Panc1 (cell line): ENCODE measurements at regions not wholly inside any gene's neighbourhood (a gene's known extent, or its start where the extent isn't known, plus 50 kb on each side); places are given as distances from the start of the nearest gene placed in this dataset.
"Not testable (repeated sequence)": the region's sequence is repeated elsewhere in the genome, so short reads cannot be mapped to it uniquely, and the experiment has no call there.

Experiments used
- ATAC-seq: fragments of 200-7000 bp; cut with Tn5 transposase; 2 replicates; pipeline ENCODE4 v1.9.1; 2020; ENCODE audit warnings: mild to moderate bottlenecking, moderate library complexity
- BruUV-seq: library from RNA; stranded (reverse); fragments of 400-500 nt; replicated peaks from 2 replicates; lab custom pipeline; 2021; lab: Mats Ljungman, UMichigan
- CTCF ChIA-PET: fragments of 300-600 bp; sonication (Branson Sonifier 250); formaldehyde crosslinking; loops from one replicate; lab custom pipeline; 2022; ENCODE audit warnings: antibody characterized with exemption; lab: Charles Lee
- POLR2A ChIA-PET: fragments of 300-600 bp; sonication (Branson Sonifier 250); formaldehyde crosslinking; loops from one replicate; lab custom pipeline; 2022; ENCODE audit warnings: antibody characterized with exemption; lab: Charles Lee
- DNase-seq: peaks from one replicate; pipeline ENCODE4 v3.0.0-alpha.2; 2010; ENCODE audit warnings: low read depth, low spot score
- H3K27ac ChIP-seq: 2 replicates; pipeline ENCODE4 v1.5.1; 2011; ENCODE audit warnings: mild to moderate bottlenecking, low read length, inconsistent platforms
- H3K27me3 ChIP-seq: fragments of 200-500 bp; sonication (Bioruptor generic); 2 replicates; pipeline ENCODE4 v1.6.0; 2014; ENCODE audit warnings: low read length, inconsistent platforms; ENCODE audit not compliant: control insufficient read depth, insufficient read depth
- H3K36me3 ChIP-seq: fragments of 200-500 bp; sonication (Bioruptor generic); 2 replicates; pipeline ENCODE4 v1.5.1; 2014; ENCODE audit warnings: inconsistent platforms, mild to moderate bottlenecking, low read length, moderate library complexity; ENCODE audit not compliant: control insufficient read depth, insufficient read depth
- H3K4me1 ChIP-seq: 2 replicates; pipeline ENCODE4 v1.5.1; 2011; ENCODE audit warnings: inconsistent platforms, mild to moderate bottlenecking, low read length, moderate library complexity; ENCODE audit not compliant: control insufficient read depth, insufficient read depth
- H3K4me3 ChIP-seq, 2 experiments: 2 replicates each; pipeline ENCODE4 v1.5.1; 2011 to 2012; ENCODE audit warnings: low read depth in 2 of 2, low read length in 2 of 2, mild to moderate bottlenecking in 2 of 2, inconsistent platforms in 1 of 2, moderate library complexity in 1 of 2
- H3K9me3 ChIP-seq: fragments of 200-500 bp; sonication (Bioruptor generic); 2 replicates; pipeline ENCODE4 v1.5.1; 2014; ENCODE audit warnings: low read depth, mild to moderate bottlenecking, inconsistent platforms, low read length, moderate library complexity; ENCODE audit not compliant: control insufficient read depth, insufficient read depth
- CTCF ChIP-seq: fragments of 450-650 bp; IDR thresholded peaks from 2 replicates; pipeline ENCODE4 v1.5.1; 2017; ENCODE audit warnings: mild to moderate bottlenecking
- POLR2AphosphoS5 ChIP-seq: IDR thresholded peaks from 2 replicates; pipeline ENCODE4 v1.6.1; 2012; ENCODE audit warnings: mild to moderate bottlenecking, low read depth, low read length, moderate library complexity
- REST ChIP-seq, 2 experiments: IDR thresholded peaks; 2 replicates each; pipeline ENCODE4 v1.6.1; 2011 to 2012; ENCODE audit warnings: low read depth in 2 of 2, control low read depth in 1 of 2, low read length in 1 of 2, mild to moderate bottlenecking in 1 of 2, moderate library complexity in 1 of 2; ENCODE audit not compliant: insufficient read depth in 1 of 2
- SIN3A ChIP-seq: IDR thresholded peaks from 2 replicates; pipeline ENCODE4 v1.6.1; 2012; ENCODE audit warnings: low read depth, mild to moderate bottlenecking, low read length, moderate library complexity, borderline replicate concordance; ENCODE audit not compliant: insufficient read depth
- TCF7L2 ChIP-seq: IDR thresholded peaks from 2 replicates; pipeline ENCODE4 v1.6.1; 2011; ENCODE audit warnings: mild to moderate bottlenecking, low read depth, low read length, inconsistent platforms
- in situ Hi-C: cut with HindIII; loops from 2 replicates; pipeline ENCODE4 v1.10.0; 2016; ENCODE audit warnings: low sequenced_read_pairs, low pct_unique_long_range_greater_than_20kb
- intact Hi-C: fragments of 100-400 bp; cut with micrococcal nuclease; formaldehyde crosslinking; loops from one replicate; pipeline ENCODE4 v1.10.0; 2022; ENCODE audit not compliant: unreplicated experiment

GRCh38 chr11:97621282-97621681 lies 1231.5 kb downstream of the JRKL start:
- TF ChIP-seq CTCF (no peak), POLR2AphosphoS5 (no peak), SIN3A (no peak), REST (IDR thresholded peaks at IDR 0.05; ENCODE audit: insufficient read depth in 1 of 2, low read depth in 2 of 2, low read length in 1 of 2) (no peak), TCF7L2 (no peak)
- DNase-seq, result no peak
- Histone ChIP-seq H3K27ac (no peak overlapping the region), H3K9me3 (no peaks in the 10 kb centered on the region; the same call in 1 of the 2 replicates), H3K36me3 (no peaks in the 10 kb centered on the region), H3K4me3 (no peak overlapping the region), H3K4me1 (no peaks in the 10 kb centered on the region), H3K27me3 (no peaks in the 10 kb centered on the region)
- in situ Hi-C loops, result no loop called here
- POLR2A ChIA-PET, result no interaction called here
- intact Hi-C loops, result no loop called here
- no TSS peak for BruUV-seq
- CTCF ChIA-PET, result no interaction called here
- ATAC-seq, result no peak

DNA sequence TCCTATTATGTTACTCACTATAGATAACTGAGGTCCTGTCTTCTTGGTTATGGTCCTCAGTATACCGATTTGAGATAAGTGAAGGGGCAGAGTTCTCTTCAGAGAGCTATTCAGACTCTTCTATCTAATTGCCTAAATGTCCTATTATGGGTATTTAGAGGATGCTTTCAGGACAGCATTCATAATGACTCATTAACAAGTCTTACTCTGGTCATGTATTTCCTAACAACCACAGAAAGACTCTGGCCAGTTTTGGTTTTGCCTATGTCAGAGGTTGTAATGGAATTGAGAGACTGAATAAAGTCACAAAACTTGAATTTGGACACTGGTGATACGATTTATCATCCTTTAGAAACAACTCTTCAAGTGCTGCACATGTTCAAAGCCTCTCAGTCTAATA lies 1233.0 kb downstream of the JRKL start:
- CTCF ChIA-PET, result no interaction called here
- ATAC-seq (no peak), DNase-seq (no peak)
- in situ Hi-C loops, result no loop called here
- no peaks in the 10 kb centered on the region for H3K27me3 ChIP-seq
- no TSS peak for BruUV-seq
- TF ChIP-seq POLR2AphosphoS5, result no peak
- TF ChIP-seq TCF7L2, result no peak
- no peak for TF ChIP-seq REST (IDR thresholded peaks at IDR 0.05; ENCODE audit: insufficient read depth in 1 of 2, low read depth in 2 of 2, low read length in 1 of 2)
- no peak for TF ChIP-seq CTCF
- TF ChIP-seq SIN3A, result no peak
- H3K4me1 ChIP-seq, result no peaks in the 10 kb centered on the region
- POLR2A ChIA-PET, result no interaction called here
- no peak overlapping the region for H3K27ac ChIP-seq
- no peak overlapping the region for H3K4me3 ChIP-seq
- H3K9me3 ChIP-seq, result peaks cover under 1% of the 10 kb centered on the region; the same call in 1 of the 2 replicates
- H3K36me3 ChIP-seq, result no peaks in the 10 kb centered on the region
- intact Hi-C loops, result no loop called here

DNA sequence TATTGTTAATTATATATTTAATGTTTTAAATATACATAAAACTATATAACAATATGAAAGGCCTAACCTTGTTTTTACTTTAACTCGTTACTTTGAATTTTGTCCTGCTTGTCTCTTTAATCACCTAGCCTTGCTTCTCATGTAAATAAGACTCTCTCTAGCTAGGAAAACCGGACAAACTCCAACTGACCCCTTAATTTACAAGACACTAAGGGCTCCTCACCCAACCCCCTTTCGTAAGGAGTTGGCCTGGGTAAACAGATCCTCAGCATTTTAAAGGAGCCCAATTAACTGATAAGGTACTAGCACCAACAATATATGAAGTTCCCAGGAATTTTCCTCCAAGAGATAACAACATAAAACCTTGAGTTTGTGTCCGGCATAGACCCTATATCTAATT lies 1246.9 kb downstream of the JRKL start:
- DNase-seq, intact Hi-C loops, POLR2A ChIA-PET, H3K27ac ChIP-seq, ATAC-seq, H3K27me3 ChIP-seq, H3K9me3 ChIP-seq, in situ Hi-C loops, CTCF ChIA-PET, H3K36me3 ChIP-seq, H3K4me3 ChIP-seq, BruUV-seq, H3K4me1 ChIP-seq: not testable (repeated sequence)
